GM19467 (cell line): ENCODE measurements at regions not wholly inside any gene's neighbourhood (a gene's known extent, or its start where the extent isn't known, plus 50 kb on each side); places are given as distances from the start of the nearest gene placed in this dataset.
"Not testable (repeated sequence)": the region's sequence is repeated elsewhere in the genome, so short reads cannot be mapped to it uniquely, and the experiment has no call there.

Source experiments
- ATAC-seq: cut with Tn5 transposase; IDR thresholded peaks from one replicate; pipeline ENCODE4 v1.9.1; 2021; ENCODE audit warnings: mild to moderate bottlenecking, moderate library complexity; ENCODE audit not compliant: unreplicated experiment

- no peak for ATAC-seq
Observed at GRCh38 chr13:91052876-91053275, 294.6 kb upstream of the MIR17HG start.

GRCh38 chr13:91053318-91054065, 294.0 kb upstream of the MIR17HG start:
- no peak for ATAC-seq

- no peak for ATAC-seq
Observed at GRCh38 chr13:91054902-91055301, 292.6 kb upstream of the MIR17HG start.

GRCh38 chr13:91056746-91057145, 290.7 kb upstream of the MIR17HG start:
- ATAC-seq = peak; percentile 81

GRCh38 chr13:91057507-91057906, 290.0 kb upstream of the MIR17HG start:
- ATAC-seq = not testable (repeated sequence)

- no peak for ATAC-seq
Observed at GRCh38 chr13:91058066-91058465, 289.4 kb upstream of the MIR17HG start.

GRCh38 chr13:91058919-91059318, 288.6 kb upstream of the MIR17HG start:
- ATAC-seq = no peak

GRCh38 chr13:91066745-91067144, 280.7 kb upstream of the MIR17HG start:
- ATAC-seq = no peak

GRCh38 chr13:91072486-91072885, 275.0 kb upstream of the MIR17HG start:
- ATAC-seq = no peak

GRCh38 chr13:91074091-91074490, 273.4 kb upstream of the MIR17HG start:
- no peak for ATAC-seq

GRCh38 chr13:91076830-91077229, 270.7 kb upstream of the MIR17HG start:
- ATAC-seq = no peak

- no peak for ATAC-seq
Observed at GRCh38 chr13:91078093-91078679, 269.3 kb upstream of the MIR17HG start.

- ATAC-seq = no peak
Observed at GRCh38 chr13:91079176-91079575, 268.3 kb upstream of the MIR17HG start.

- no peak for ATAC-seq
Observed at GRCh38 chr13:91085127-91085526, 262.4 kb upstream of the MIR17HG start.

GRCh38 chr13:91086936-91087716, 260.4 kb upstream of the MIR17HG start:
- no peak for ATAC-seq

GRCh38 chr13:91097269-91097668, 250.2 kb upstream of the MIR17HG start:
- no peak for ATAC-seq

- ATAC-seq = no peak
Observed at GRCh38 chr13:91099877-91100276, 247.6 kb upstream of the MIR17HG start.

GRCh38 chr13:91100944-91101343, 246.5 kb upstream of the MIR17HG start:
- no peak for ATAC-seq

GRCh38 chr13:91101381-91101780, 246.1 kb upstream of the MIR17HG start:
- ATAC-seq = no peak

- ATAC-seq = no peak
Observed at GRCh38 chr13:91105270-91105669, 242.2 kb upstream of the MIR17HG start.

GRCh38 chr13:91106565-91106964, 240.9 kb upstream of the MIR17HG start:
- no peak for ATAC-seq

GRCh38 chr13:91108315-91108714, 239.2 kb upstream of the MIR17HG start:
- no peak for ATAC-seq
